ENCODE measurements at regions not wholly inside any gene's neighbourhood (a gene's known extent, or its start where the extent isn't known, plus 50 kb on each side); places are given as distances from the start of the nearest gene placed in this dataset.

GRCh38 chr2:236317938-236318396, 53.8 kb upstream of the ASB18 start:
- DNase-seq (ENCODE audit: low spot score): no peak

DNA sequence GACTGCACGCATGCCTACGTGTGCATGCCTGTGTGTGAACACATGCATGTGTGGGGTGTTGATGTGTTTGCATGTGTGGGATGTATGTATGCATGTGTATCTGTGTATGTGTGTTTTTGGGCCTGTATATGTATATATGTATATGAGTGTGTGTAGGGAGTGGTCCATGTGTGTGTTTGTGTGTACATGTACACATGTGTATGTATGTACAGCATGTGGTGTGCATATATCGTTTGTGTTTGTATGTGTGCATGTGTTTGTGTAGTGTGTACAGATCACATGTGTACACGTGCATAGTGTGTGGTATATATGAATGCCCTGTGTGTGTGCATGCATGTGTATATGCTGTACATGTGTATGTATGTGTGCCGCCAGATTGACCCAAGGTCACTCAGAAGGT, 54.2 kb upstream of the ASB18 start:
- DNase-seq (ENCODE audit: low spot score): no peak

GRCh38 chr2:236319036-236319435, 54.8 kb upstream of the ASB18 start:
- no peak for DNase-seq (ENCODE audit: low spot score)

DNA sequence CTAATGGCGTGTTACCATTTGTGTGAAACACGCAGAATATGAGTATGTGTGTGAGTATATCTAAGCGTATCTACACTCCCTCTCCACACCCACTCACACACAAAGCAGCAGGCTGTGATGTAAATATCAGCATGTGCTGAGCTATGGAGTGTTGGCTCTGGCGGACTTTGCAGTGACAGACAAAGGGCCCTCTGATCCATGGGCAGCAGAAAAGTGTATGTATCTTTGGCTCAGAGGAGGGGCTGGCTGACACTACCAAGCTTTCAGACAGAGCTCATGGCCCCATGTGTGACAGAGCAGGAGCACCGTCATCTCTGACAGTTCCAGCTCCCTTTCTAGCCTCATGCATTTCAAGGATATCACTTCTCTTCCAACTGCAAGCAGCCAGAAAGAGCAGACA, 57.2 kb upstream of the ASB18 start:
- no peak for DNase-seq (ENCODE audit: low spot score)

GRCh38 chr2:236333417-236334121, 69.4 kb upstream of the ASB18 start:
- DNase-seq (ENCODE audit: low spot score): no peak

- no peak for DNase-seq (ENCODE audit: low spot score)
Observed at GRCh38 chr2:236334122-236334876, 70.1 kb upstream of the ASB18 start.

DNA sequence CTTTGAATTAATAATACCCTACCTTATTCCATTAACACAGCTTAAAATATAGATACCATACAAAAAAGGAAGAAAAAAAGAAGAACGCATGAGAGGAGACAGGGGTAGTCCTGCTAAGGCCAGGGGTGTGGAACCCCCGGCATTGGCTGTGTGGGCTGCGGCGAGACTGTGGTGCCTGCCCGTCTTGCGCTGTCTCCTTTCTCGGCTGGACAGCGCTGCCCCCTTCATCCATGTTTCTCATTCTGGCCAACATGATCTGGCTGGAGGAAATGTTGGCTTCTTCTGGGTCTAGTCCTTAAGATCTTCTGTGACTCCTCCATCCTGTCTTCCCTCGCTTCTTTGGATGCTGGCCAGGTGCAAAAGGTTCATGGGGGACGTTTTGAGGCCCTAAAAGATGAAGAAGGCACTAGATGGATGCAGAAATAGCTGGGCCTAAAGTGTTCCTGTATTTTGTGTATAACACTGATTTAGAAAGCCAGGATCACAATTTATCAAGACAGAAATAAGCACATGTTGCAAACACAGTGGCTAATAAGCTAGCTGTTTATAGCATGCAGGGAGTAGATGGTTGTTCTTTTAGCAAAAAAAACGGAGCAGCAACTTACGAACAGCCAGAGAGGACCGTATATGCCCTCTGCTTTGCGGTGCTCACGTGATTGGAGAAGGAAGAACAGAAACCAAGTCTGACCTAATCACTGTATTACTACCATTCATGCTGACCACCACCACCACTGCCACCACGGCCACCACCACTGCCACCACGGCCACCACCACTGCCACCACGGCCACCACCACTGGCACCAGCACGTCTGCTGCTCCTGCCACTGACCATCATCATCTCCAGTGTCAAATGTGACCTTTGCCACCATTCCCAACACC, 71.7 kb upstream of the ASB18 start:
- DNase-seq (ENCODE audit: low spot score): no peak

DNA sequence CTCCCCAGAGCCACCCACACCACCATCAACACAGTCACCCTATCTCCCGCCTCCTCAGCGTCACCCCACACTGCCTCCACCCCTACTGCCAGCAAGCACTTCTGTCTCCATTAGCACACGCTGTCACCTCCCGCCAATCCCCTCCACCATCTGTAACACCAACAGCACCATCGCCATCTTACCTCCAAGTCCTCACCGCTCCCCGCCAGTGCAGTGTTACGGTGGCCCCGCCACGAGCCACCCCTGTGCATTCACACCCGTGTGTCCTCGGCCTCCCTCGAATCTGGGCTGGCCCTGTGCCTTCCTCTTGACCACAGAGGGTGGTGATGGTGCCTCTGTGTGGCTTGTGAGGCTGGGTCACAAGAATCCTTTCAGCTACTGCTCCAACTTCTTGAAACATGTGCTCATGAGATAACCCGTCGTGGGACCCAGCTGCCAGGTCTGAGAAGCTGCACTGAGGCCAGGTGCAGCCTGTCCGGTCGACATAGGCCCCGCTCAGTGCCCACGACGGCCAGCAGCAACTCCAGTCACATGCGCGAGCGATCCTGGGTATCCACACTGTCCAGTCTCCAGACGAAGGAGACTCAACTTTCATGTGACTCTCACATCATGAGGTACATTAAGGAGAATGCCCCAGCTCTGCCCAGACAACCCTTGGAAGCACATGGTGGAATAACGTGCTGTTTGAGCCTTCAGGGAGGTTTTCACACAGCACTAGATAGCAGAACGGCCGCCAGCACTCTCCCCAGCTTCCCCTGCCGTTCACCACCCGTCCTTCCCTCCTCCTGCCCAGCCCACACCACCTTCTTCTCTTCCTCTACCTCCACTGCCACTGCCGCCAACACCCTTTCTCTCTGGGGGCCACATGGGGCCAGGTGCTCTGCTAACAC, 72.6 kb upstream of the ASB18 start:
- DNase-seq (ENCODE audit: low spot score): no peak

- DNase-seq (ENCODE audit: low spot score): no peak
Observed at GRCh38 chr2:236337465-236338325, 73.5 kb upstream of the ASB18 start.

GRCh38 chr2:236338495-236339184, 74.4 kb upstream of the ASB18 start:
- DNase-seq (ENCODE audit: low spot score): no peak

DNA sequence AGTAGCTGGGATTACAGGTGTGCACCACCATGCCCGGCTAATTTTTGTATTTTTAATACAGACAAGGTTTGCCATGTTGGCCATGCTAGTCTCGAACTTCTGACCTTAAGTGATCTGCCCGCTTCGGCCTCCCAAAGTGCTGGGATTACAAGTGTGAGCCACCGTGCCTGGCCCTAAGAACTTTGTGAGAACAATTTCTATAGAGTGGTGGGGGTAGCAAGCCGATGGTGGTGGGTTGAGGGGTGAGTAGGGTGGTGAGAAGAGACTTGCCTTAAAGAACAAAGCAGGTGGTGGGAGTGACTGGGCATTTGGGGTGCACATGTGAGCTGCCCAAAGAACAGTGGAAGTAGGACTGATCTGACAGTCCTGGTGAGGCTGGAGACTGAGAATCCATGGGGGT, 76.0 kb upstream of the ASB18 start:
- DNase-seq (ENCODE audit: low spot score): no peak

- no peak for DNase-seq (ENCODE audit: low spot score)
Observed at GRCh38 chr2:236341067-236341466, 76.9 kb upstream of the ASB18 start.

DNA sequence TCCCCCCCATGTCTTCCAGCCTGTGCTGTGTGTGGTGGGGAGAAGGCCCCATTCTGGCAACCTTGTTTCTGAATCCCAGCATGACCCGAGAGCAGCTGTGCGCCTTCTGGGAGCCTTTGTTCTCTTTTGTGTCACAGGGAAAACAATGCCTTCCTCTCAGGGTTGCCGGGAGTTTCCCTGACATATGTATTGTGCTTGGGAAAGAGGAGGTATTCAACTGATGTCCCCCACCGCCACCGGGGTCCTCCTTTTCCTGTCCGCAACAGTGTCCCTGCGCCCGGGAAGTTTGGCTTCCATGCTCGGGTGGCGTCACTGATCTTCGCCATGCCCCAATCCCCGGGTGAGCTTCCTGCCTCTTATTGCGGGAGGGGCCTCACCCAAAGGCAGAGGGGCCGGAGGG, 77.5 kb upstream of the ASB18 start:
- DNase-seq (ENCODE audit: low spot score): no peak

GRCh38 chr2:236342507-236342906, 78.3 kb upstream of the ASB18 start:
- no peak for DNase-seq (ENCODE audit: low spot score)

GRCh38 chr2:236342951-236343350, 78.7 kb upstream of the ASB18 start:
- DNase-seq (ENCODE audit: low spot score): no peak

DNA sequence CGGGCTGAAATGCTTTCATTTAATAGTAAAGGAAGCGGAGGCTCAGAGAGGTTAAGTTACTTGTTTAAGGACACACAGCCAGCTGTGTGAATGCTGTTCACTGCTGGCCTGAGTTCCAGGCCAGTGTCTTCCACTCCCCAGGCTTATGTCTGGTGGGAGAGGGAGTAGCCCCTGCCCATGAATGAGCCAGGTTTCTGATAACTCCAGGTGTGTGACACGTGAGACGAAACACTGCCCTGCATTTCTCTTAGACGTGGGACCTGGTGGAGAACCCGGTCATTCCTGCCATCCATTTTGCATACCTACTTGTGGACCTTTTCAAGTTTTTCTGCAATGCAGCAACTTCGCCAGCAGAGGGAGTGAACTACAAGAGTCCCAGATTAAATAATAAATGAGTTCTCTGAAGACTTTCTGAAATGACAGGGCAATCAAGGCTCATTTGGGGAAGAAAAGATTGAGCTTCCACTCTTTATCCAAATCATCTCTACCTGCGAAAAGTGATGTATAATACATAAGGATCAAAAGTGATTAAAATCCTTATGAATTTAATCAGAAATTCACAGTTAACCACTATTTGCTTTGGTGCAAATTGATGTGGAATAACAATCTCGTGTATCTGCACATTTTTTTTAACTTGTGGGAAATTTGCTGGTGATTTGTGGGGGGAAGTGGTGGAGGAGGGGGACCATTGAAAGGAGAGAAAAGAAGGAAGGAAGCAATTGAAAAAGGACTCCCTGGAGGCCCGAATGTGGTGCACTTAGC, 79.4 kb upstream of the ASB18 start:
- DNase-seq (ENCODE audit: low spot score): peak; percentile 36

DNA sequence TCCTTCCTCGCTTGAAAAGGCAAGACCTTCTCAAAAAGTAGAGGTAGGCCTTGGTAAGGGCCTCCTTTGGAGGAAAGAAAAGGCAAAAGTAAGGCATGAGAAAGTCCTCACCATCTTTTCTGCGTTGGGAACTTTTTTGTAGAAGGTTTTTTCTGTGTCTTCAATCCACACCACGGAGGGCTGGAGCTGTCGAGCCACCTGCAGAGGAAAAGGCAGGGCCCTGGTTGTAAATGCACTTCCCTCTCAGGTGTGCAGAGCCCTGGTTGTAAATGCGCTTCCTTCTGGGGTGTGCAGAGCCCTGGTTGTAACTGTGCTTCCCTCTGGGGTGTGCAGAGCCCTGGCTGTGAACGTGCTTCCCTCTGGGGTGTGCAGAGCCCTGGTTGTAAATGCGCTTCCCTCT, 80.2 kb upstream of the ASB18 start:
- no peak for DNase-seq (ENCODE audit: low spot score)

DNA sequence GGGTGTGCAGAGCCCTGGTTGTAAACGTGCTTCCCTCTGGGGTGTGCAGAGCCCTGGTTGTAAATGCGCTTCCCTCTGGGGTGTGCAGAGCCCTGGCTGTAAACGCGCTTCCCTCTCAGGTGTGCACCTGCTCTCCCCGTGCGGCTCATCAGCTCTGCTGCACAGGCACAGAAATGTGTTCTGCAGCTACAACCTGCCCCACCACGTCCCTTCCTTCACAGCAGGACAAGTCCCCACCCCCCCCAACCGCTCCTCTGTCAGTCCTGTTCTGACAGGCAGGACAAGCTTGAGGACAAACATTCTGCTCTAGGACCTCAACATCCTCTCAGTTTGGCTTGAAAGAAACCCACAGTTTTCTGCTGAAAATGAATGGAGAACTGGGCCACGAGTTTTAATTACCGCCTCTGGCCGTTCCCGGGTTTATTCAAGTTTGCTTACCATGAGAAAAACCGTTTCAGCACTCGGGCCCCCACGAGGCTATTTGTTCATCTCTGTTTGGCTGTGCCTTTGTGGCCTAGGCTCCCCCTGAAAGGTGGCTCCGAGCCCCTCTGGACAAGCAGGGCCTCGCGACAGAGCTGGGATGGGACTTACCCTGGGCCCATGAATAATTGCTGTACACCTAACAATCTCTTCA, 81.0 kb upstream of the ASB18 start:
- DNase-seq (ENCODE audit: low spot score): no peak

DNA sequence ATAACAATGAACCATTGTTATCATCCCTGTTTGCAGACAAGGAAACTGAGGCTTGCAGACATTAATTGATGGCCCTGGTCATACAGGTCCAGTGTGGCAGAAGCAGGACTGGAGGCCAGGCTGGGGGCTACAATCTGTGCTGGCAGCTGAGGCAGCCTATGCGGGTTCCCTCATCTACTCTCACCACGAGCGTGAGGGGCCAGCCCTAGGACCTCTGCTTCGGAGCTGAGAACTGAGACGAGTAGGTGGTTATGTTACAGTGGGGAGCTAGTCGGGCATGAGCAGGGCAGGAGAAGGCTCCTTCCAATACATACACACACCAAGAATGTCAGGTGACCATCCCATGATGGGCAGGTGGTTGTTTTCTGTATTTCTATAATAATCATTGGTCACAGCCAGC, 82.2 kb upstream of the ASB18 start:
- DNase-seq (ENCODE audit: low spot score): no peak
